HG02571 (cell line): ENCODE measurements at regions not wholly inside any gene's neighbourhood (a gene's known extent, or its start where the extent isn't known, plus 50 kb on each side); places are given as distances from the start of the nearest gene placed in this dataset.
"Not testable (repeated sequence)": the region's sequence is repeated elsewhere in the genome, so short reads cannot be mapped to it uniquely, and the experiment has no call there.

Source experiments
- ATAC-seq: cut with Tn5 transposase; IDR thresholded peaks from one replicate; pipeline ENCODE4 v1.9.1; 2021; ENCODE audit warnings: mild to moderate bottlenecking, moderate library complexity; ENCODE audit not compliant: unreplicated experiment

- no peak for ATAC-seq
Measured at GRCh38 chr7:115793958-115794702, 236.4 kb downstream of the TFEC start.

GRCh38 chr7:115789901-115790300, 240.7 kb downstream of the TFEC start:
- ATAC-seq, result no peak

- not testable (repeated sequence) for ATAC-seq
Measured at GRCh38 chr7:115789473-115789872, 241.1 kb downstream of the TFEC start.

- ATAC-seq, result no peak
Measured at GRCh38 chr7:115782696-115783490, 247.7 kb downstream of the TFEC start.

- ATAC-seq, result no peak
Measured at GRCh38 chr7:115779561-115779960, 251.0 kb downstream of the TFEC start.

GRCh38 chr7:115775981-115776380, 254.6 kb downstream of the TFEC start:
- ATAC-seq, result no peak

GRCh38 chr7:115763347-115763746, 267.2 kb downstream of the TFEC start:
- no peak for ATAC-seq

- no peak for ATAC-seq
Measured at GRCh38 chr7:115758025-115758424, 272.5 kb downstream of the TFEC start.

GRCh38 chr7:115754226-115754625, 276.3 kb downstream of the TFEC start:
- no peak for ATAC-seq

- ATAC-seq, result no peak
Measured at GRCh38 chr7:115749924-115750323, 280.6 kb downstream of the TFEC start.

GRCh38 chr7:115748123-115748738, 282.3 kb downstream of the TFEC start:
- ATAC-seq, result no peak

GRCh38 chr7:115747174-115747573, 283.4 kb downstream of the TFEC start:
- no peak for ATAC-seq

- ATAC-seq, result no peak
Measured at GRCh38 chr7:115740043-115740442, 290.5 kb downstream of the TFEC start.

GRCh38 chr7:115734641-115735040, 295.9 kb downstream of the TFEC start:
- ATAC-seq, result no peak

- no peak for ATAC-seq
Measured at GRCh38 chr7:115731796-115732471, 298.6 kb downstream of the TFEC start.

- no peak for ATAC-seq
Measured at GRCh38 chr7:115728518-115728917, 302.0 kb downstream of the TFEC start.

- ATAC-seq, result no peak
Measured at GRCh38 chr7:115724400-115725056, 306.0 kb downstream of the TFEC start.

- no peak for ATAC-seq
Measured at GRCh38 chr7:115722302-115722977, 308.1 kb downstream of the TFEC start.

GRCh38 chr7:115721293-115722217, 309.0 kb downstream of the TFEC start:
- ATAC-seq, result no peak
